ENCODE measurements at regions not wholly inside any gene's neighbourhood (a gene's known extent, or its start where the extent isn't known, plus 50 kb on each side); places are given as distances from the start of the nearest gene placed in this dataset.

- TF ChIP-seq POLR2A (IDR thresholded peaks at IDR 0.05) (no peak), CTCF (IDR thresholded peaks at IDR 0.05 in 4 of 5, conservative IDR thresholded peaks at IDR 0.05 in 1 of 5) (no peak)
Measured at GRCh38 chr9:99623780-99624364, 197.8 kb upstream of the NR4A3 start.
